DOHH2 (cell line): ENCODE measurements at regions not wholly inside any gene's neighbourhood (a gene's known extent, or its start where the extent isn't known, plus 50 kb on each side); places are given as distances from the start of the nearest gene placed in this dataset.

Source experiments
- H3F3A ChIP-seq: fragments of 200-600 bp; sonication (generic), shearing (Covaris generic); 2 replicates; pipeline ENCODE4 v1.6.0; 2016; ENCODE audit warnings: antibody characterized with exemption, mild to moderate bottlenecking; ENCODE audit not compliant: control insufficient read depth, insufficient read depth
- H3K27ac ChIP-seq: fragments of 200-600 bp; sonication (generic); 2 replicates; pipeline ENCODE4 v1.5.1; 2014; ENCODE audit warnings: low read depth, mild to moderate bottlenecking, low read length, moderate library complexity
- H3K27me3 ChIP-seq: fragments of 200-600 bp; sonication (generic); 2 replicates; pipeline ENCODE4 v1.6.1; 2014; ENCODE audit warnings: mild to moderate bottlenecking, low read length, mixed read lengths; ENCODE audit not compliant: control insufficient read depth
- H3K36me3 ChIP-seq: fragments of 200-600 bp; sonication (generic); 2 replicates; pipeline ENCODE4 v1.6.1; 2014; ENCODE audit warnings: mild to moderate bottlenecking, low read length, moderate library complexity, mixed read lengths; ENCODE audit not compliant: control insufficient read depth
- H3K4me1 ChIP-seq: fragments of 200-600 bp; sonication (generic); 2 replicates; pipeline ENCODE4 v1.6.1; 2014; ENCODE audit warnings: mild to moderate bottlenecking, low read length, mixed read lengths; ENCODE audit not compliant: control insufficient read depth
- H3K4me2 ChIP-seq: fragments of 200-600 bp; sonication (generic); 2 replicates; pipeline ENCODE4 v1.6.0; 2014; ENCODE audit warnings: mild to moderate bottlenecking, low read length, moderate library complexity
- H3K4me3 ChIP-seq: fragments of 200-600 bp; sonication (generic); 2 replicates; pipeline ENCODE4 v1.5.1; 2014; ENCODE audit warnings: mild to moderate bottlenecking, low read length, mixed read lengths
- H3K79me2 ChIP-seq: fragments of 200-600 bp; sonication (generic); 2 replicates; pipeline ENCODE4 v1.6.1; 2014; ENCODE audit warnings: mild to moderate bottlenecking, low read length, mixed read lengths; ENCODE audit not compliant: control insufficient read depth
- H3K9me2 ChIP-seq: fragments of 200-600 bp; sonication (generic); replicated peaks from 2 replicates; pipeline ENCODE4 v1.6.1; 2014; ENCODE audit warnings: mild to moderate bottlenecking, low read length, mixed read lengths; ENCODE audit not compliant: control insufficient read depth
- H3K9me3 ChIP-seq: fragments of 200-600 bp; sonication (generic); 2 replicates; pipeline ENCODE4 v1.6.1; 2014; ENCODE audit warnings: antibody characterized with exemption, low read length, mixed read lengths; ENCODE audit not compliant: control insufficient read depth, insufficient read depth
- H4K20me1 ChIP-seq: fragments of 200-600 bp; sonication (generic); 2 replicates; pipeline ENCODE4 v1.6.0; 2014; ENCODE audit warnings: low read depth, mild to moderate bottlenecking, antibody characterized with exemption, low read length, moderate library complexity; ENCODE audit not compliant: control insufficient read depth, insufficient read depth
- CTCF ChIP-seq: fragments of 200-600 bp; sonication (generic); IDR thresholded peaks from one replicate; pipeline ENCODE4 v1.5.1; 2014; ENCODE audit warnings: antibody characterized with exemption, mild to moderate bottlenecking, low read depth, low read length; ENCODE audit not compliant: poor library complexity, severe bottlenecking
- EZH2phosphoT487 ChIP-seq: fragments of 200-600 bp; sonication (generic); IDR thresholded peaks from 2 replicates; pipeline ENCODE4 v1.6.1; 2017; ENCODE audit warnings: borderline replicate concordance, mild to moderate bottlenecking, antibody characterized with exemption, low read length, moderate library complexity, mixed read lengths

GRCh38 chr11:16615480-16615879 is 123.0 kb upstream of the C11orf58 start:
- H3K27ac ChIP-seq, result no peak overlapping the region
- no peaks in the 10 kb centered on the region for H3K79me2 ChIP-seq
- H3K9me2 ChIP-seq, result no peaks in the 10 kb centered on the region
- TF ChIP-seq CTCF, result no peak
- no peak for TF ChIP-seq EZH2phosphoT487
- peaks cover 5% of the 10 kb centered on the region for H3K4me1 ChIP-seq
- H3K27me3 ChIP-seq, result peaks cover 16% of the 10 kb centered on the region
- no peak overlapping the region for H3K4me3 ChIP-seq
- H3K36me3 ChIP-seq, result no peaks in the 10 kb centered on the region
- H3F3A ChIP-seq, result no peaks in the 10 kb centered on the region
- H3K4me2 ChIP-seq, result no peak overlapping the region
- H3K9me3 ChIP-seq, result no peaks in the 10 kb centered on the region
- H4K20me1 ChIP-seq, result no peaks in the 10 kb centered on the region

- no peaks in the 10 kb centered on the region for H3K36me3 ChIP-seq
- no peaks in the 10 kb centered on the region for H3K9me2 ChIP-seq
- H3F3A ChIP-seq, result no peaks in the 10 kb centered on the region
- H3K79me2 ChIP-seq, result no peaks in the 10 kb centered on the region
- H3K4me2 ChIP-seq, result peak overlapping the region; percentile 77
- H3K9me3 ChIP-seq, result no peaks in the 10 kb centered on the region
- TF ChIP-seq CTCF, result peak; percentile 80
- TF ChIP-seq EZH2phosphoT487, result 0 out of 2 replicates have a peak, but pooled peaks have one; percentile 37
- peaks cover 16% of the 10 kb centered on the region for H3K27me3 ChIP-seq
- no peak overlapping the region for H3K27ac ChIP-seq
- H3K4me3 ChIP-seq, result peak overlapping the region; percentile 69
- peaks cover 5% of the 10 kb centered on the region for H3K4me1 ChIP-seq
- no peaks in the 10 kb centered on the region for H4K20me1 ChIP-seq
These were observed 124.7 kb upstream of the C11orf58 start for GRCh38 chr11:16613512-16614381.

- Histone ChIP-seq H3F3A (no peaks in the 10 kb centered on the region), H3K4me1 (peaks cover 5% of the 10 kb centered on the region), H3K27ac (no peak overlapping the region), H3K9me2 (no peaks in the 10 kb centered on the region), H3K9me3 (no peaks in the 10 kb centered on the region), H3K79me2 (no peaks in the 10 kb centered on the region), H3K4me2 (peak overlapping the region; percentile 77), H3K27me3 (peaks cover 16% of the 10 kb centered on the region), H4K20me1 (no peaks in the 10 kb centered on the region), H3K4me3 (peak overlapping the region; percentile 69), H3K36me3 (no peaks in the 10 kb centered on the region)
- TF ChIP-seq EZH2phosphoT487 (no peak), CTCF (no peak)
These were observed 125.3 kb upstream of the C11orf58 start for GRCh38 chr11:16613262-16613511.
